HG03039 (cell line): ENCODE measurements at regions not wholly inside any gene's neighbourhood (a gene's known extent, or its start where the extent isn't known, plus 50 kb on each side); places are given as distances from the start of the nearest gene placed in this dataset.

Source experiments
- ATAC-seq: cut with Tn5 transposase; IDR thresholded peaks from one replicate; pipeline ENCODE4 v1.9.1; 2021; ENCODE audit warnings: mild to moderate bottlenecking, moderate library complexity; ENCODE audit not compliant: unreplicated experiment

DNA sequence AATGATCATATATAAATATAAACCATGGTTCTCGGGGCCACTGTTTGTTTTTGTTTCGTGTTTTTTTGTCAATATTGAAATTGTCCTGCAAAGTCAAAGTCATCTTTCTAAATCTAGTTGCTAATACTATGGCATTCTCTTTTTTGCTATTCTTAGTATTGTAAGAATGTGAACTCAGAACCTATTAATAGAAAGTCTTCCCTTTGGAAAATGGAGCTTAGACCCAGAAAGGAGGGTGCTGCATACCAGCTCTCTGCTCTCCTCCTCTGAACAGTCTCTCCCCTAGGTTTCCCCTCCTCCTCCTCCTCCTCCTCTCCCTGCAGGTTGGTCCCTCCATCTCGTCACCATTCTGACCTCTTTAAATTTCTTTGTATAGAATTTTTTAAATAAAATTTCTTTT lies 150.4 kb upstream of the CCN2 start:
- ATAC-seq = no peak

- ATAC-seq = no peak
Observed at GRCh38 chr6:132100388-132100990, 149.3 kb upstream of the CCN2 start.

GRCh38 chr6:132096996-132097395 lies 145.8 kb upstream of the CCN2 start:
- no peak for ATAC-seq

DNA sequence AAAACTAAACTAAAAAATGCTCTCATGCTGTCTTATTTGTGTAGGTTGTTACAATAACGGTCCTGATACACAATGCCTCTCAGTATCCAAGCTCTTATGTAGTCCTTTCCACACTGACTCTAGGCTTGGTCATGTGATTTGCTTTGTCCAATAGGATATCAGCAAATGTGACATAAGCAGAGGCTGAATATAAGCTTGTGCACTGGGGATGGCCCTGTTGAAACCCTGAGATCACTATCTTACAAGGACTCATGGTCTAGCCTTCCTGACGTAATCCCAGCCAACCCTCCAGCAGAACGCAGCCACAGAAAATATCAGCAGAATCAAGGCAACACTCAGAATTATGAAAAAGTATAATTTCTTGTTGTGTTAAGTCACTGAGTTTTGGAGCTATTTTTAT lies 145.1 kb upstream of the CCN2 start:
- ATAC-seq = no peak

GRCh38 chr6:132089173-132089572 lies 138.0 kb upstream of the CCN2 start:
- ATAC-seq = no peak

- no peak for ATAC-seq
Observed at GRCh38 chr6:132088150-132088549, 137.0 kb upstream of the CCN2 start.

GRCh38 chr6:132087391-132087790 lies 136.2 kb upstream of the CCN2 start:
- ATAC-seq = no peak

DNA sequence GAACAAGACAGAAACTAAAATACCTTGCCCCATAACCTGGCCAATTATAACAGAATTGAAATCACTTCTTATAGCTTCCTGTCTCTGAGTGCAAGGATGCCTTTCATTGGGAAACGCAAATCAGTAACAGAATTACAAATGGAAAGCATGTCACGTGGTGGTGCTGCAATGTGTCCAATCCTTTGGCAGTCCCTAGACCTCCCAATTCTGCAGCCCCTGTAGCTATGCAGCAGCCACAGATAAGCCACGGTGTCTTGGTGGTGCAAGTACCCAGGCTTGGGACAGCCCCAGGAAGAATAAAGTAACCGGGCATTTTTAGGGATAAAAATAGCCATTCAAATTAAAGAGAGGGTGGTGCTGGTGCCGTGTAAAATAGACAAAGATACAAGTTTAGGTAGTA lies 134.6 kb upstream of the CCN2 start:
- ATAC-seq = no peak

- ATAC-seq = peak; percentile 98
Observed at GRCh38 chr6:132084811-132085509, 133.8 kb upstream of the CCN2 start.

DNA sequence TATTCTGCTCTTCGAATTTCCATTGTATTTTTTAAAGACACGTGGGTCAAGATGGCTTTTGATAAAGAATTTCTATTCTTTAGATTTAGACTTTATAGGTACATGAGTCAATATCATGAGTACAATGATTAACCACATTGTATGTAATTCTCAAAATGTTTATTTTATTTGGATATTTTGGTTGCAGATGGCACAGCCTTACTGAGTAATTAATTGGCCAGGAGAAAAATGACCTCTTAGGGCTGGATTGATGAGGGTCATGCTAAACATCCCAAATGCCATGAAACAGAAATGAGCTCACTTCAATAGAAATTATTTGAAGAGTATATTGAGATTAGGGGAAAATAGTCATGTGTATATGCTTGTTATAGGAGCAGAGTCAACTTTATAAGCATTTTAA lies 131.2 kb upstream of the CCN2 start:
- ATAC-seq = no peak

DNA sequence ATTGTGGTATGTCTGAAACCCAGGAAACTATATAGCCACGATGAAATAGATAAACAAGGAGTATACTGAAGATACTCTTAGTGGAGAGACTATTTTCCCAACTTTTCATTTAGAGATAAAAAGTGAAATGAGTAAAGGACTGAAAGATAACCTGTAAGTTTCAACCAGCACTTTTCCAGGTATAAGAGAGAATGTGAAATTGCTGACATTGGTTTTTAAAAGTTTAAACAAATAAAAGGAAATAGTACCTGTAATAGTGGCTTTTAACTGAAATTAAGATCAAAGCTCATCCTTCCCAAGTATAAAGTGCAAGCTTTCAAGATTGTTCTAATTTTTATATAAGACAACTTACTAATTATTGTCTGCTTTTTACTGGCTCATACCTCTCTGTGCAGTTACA lies 130.2 kb upstream of the CCN2 start:
- no peak for ATAC-seq

DNA sequence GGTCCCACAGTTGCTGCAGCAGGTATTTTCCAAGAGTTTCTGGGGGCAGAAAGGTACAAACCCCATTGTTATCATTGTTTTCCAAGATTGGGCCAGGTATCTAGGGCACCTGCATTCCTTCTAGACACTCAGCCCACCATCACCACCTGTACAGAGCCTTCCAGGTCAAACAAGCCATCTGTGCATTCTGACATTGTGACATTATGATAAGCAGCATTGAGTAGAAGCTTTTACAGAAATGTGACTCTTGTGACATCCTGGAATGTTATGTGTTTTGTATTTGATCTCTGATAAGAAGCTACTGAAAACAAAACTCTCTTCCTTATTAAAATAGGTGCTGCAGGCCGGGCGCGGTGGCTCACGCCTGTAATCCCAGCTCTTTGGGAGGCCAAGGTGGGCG lies 128.1 kb upstream of the CCN2 start:
- no peak for ATAC-seq

DNA sequence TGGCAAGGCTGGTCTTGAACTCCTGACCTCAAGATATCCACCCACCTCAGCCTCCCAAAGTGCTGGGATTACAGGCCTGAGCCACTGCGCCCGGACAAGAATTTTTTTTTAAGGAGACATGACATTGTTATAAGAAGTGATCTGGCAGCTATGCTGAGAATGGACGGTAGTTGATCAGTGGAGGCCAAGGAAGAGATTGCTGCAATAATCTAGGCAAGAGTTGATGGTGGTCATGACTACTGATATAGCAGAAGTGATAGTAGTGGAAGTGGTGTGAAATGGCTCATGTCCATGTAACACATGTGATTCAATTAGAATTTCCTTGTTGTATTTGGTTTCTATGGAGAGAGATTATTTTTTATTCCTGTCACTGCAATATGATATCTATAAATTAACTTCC lies 125.3 kb upstream of the CCN2 start:
- ATAC-seq = no peak

GRCh38 chr6:132072831-132073230 lies 121.7 kb upstream of the CCN2 start:
- no peak for ATAC-seq

DNA sequence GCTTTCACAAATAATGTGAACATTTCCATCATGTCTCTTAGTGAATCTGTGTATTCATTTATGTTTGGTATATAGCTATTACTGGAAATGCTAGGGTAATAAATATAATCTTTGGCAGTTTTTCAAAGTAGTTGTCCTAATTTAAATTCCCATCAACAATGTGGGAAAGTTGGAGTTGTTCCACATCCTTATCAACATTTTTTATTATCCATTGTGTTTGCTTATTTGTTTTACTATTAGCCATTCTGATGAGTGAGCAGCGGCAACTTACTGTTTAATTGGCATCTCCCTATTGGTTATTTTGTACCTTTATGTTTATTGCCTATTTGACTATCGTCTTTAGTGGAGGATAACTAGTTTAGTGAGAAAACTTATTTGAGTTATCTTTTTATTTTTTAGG lies 121.1 kb upstream of the CCN2 start:
- ATAC-seq = no peak

- ATAC-seq = no peak
Observed at GRCh38 chr6:132070356-132070755, 119.2 kb upstream of the CCN2 start.

DNA sequence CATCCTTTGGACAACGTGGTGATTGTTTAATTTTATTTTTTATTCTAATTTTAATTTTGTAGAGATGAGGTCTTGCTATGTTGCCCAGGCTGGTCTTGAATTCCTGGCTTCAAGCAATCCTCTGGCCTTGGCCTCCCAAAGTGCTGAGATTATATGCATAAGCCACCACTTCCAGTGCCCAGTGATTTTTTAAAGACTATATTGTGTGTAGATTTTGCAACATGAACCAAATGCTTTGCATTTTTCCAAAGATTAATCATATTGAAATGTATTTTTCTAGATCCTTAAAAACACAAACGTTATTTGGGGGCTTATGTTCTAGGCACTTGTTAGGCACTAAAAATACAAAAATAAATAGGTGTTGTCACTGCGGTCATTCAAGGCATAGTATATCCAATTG lies 117.6 kb upstream of the CCN2 start:
- no peak for ATAC-seq

GRCh38 chr6:132067286-132067685 lies 116.1 kb upstream of the CCN2 start:
- no peak for ATAC-seq

DNA sequence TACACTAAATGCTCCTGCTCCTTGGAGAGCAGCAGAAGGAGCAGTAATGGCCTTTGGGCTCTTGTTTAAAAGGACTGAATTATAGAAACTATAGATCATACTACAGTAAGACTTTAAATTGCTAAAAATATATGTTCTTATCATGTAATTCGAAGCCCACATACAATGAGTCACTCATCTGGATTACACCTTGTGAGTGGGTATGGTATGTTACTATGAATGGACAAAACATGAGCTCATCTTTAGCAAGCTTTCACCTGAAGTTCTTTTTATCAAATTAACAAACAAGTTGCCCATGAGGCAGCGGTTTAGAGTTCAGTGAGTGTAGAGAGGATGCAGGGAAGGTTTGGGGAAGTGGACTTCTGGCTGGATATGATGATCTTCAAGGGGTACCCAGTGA lies 114.4 kb upstream of the CCN2 start:
- ATAC-seq = no peak

GRCh38 chr6:132063738-132064137 lies 112.6 kb upstream of the CCN2 start:
- no peak for ATAC-seq

GRCh38 chr6:132063204-132063603 lies 112.0 kb upstream of the CCN2 start:
- ATAC-seq = no peak

- ATAC-seq = no peak
Observed at GRCh38 chr6:132062626-132063025, 111.5 kb upstream of the CCN2 start.

- no peak for ATAC-seq
Observed at GRCh38 chr6:132061381-132061780, 110.2 kb upstream of the CCN2 start.
